ENCODE measurements at regions not wholly inside any gene's neighbourhood (a gene's known extent, or its start where the extent isn't known, plus 50 kb on each side); places are given as distances from the start of the nearest gene placed in this dataset.

GRCh38 chr5:174624733-174625522, 99.5 kb upstream of the MSX2 start:
- H3K27me3 Mint-ChIP-seq (ENCODE audit: low read depth), result peaks cover 10% of the 10 kb centered on the region
- peak overlapping the region in 1 of 3 experiments; percentile 6 for H3K4me3 Mint-ChIP-seq
- no peaks in the 10 kb centered on the region for H3K9me3 Mint-ChIP-seq
- TF ChIP-seq CTCF (IDR thresholded peaks at IDR 0.05; ENCODE audit: unreplicated experiment in 3 of 3), result no peak
- no peaks in the 10 kb centered on the region for H3K36me3 Mint-ChIP-seq (ENCODE audit: low read depth)
- peaks cover 32% of the 10 kb centered on the region for H3K4me1 Mint-ChIP-seq
- H3K27ac Mint-ChIP-seq, result peak overlapping the region; percentile 77 to 91 (median 82)

- Mint-ChIP-seq H3K4me3 (peak overlapping the region in 1 of 3 experiments; percentile 45), H3K27me3 (ENCODE audit: low read depth) (peaks cover 4% of the 10 kb centered on the region), H3K4me1 (peaks cover 32% of the 10 kb centered on the region), H3K36me3 (ENCODE audit: low read depth) (no peaks in the 10 kb centered on the region), H3K27ac (peak overlapping the region; percentile 10 to 88 (median 77)), H3K9me3 (no peaks in the 10 kb centered on the region)
- TF ChIP-seq CTCF (IDR thresholded peaks at IDR 0.05; ENCODE audit: unreplicated experiment in 3 of 3), result no peak
These were observed 98.6 kb upstream of the MSX2 start for GRCh38 chr5:174625591-174626350.

- Mint-ChIP-seq H3K9me3 (no peaks in the 10 kb centered on the region), H3K27me3 (ENCODE audit: low read depth) (peaks cover 4% of the 10 kb centered on the region), H3K4me3 (no peak overlapping the region), H3K36me3 (ENCODE audit: low read depth) (no peaks in the 10 kb centered on the region), H3K4me1 (peaks cover 32% of the 10 kb centered on the region), H3K27ac (peak overlapping the region in 2 of 3 experiments; percentile 77 to 88)
- TF ChIP-seq CTCF (IDR thresholded peaks at IDR 0.05; ENCODE audit: unreplicated experiment in 3 of 3), result no peak
These were observed 97.9 kb upstream of the MSX2 start for GRCh38 chr5:174626369-174626920.

GRCh38 chr5:174636094-174636493, 88.3 kb upstream of the MSX2 start:
- Mint-ChIP-seq H3K27ac (no peak overlapping the region), H3K9me3 (no peaks in the 10 kb centered on the region)

GRCh38 chr5:174642816-174643405, 81.5 kb upstream of the MSX2 start:
- Mint-ChIP-seq H3K27ac (peak overlapping the region in 1 of 3 experiments; percentile 14), H3K4me3 (no peak overlapping the region), H3K4me1 (peaks cover 12% of the 10 kb centered on the region), H3K9me3 (peaks cover 13% of the 10 kb centered on the region), H3K27me3 (ENCODE audit: low read depth) (peaks cover 4% of the 10 kb centered on the region), H3K36me3 (ENCODE audit: low read depth) (no peaks in the 10 kb centered on the region)
- TF ChIP-seq CTCF (IDR thresholded peaks at IDR 0.05; ENCODE audit: unreplicated experiment in 3 of 3), result no peak

More at GRCh38 chr5:174636094-174636493, 88.3 kb upstream of the MSX2 start:
- no peaks in the 10 kb centered on the region for H3K36me3 Mint-ChIP-seq (ENCODE audit: low read depth)
- H3K27me3 Mint-ChIP-seq (ENCODE audit: low read depth), result peaks cover 12% of the 10 kb centered on the region
- no peak overlapping the region for H3K4me3 Mint-ChIP-seq
- TF ChIP-seq CTCF (IDR thresholded peaks at IDR 0.05; ENCODE audit: unreplicated experiment in 3 of 3), result no peak
- no peaks in the 10 kb centered on the region for H3K4me1 Mint-ChIP-seq

Measured in nephron (organoid).